ENCODE measurements at regions not wholly inside any gene's neighbourhood (a gene's known extent, or its start where the extent isn't known, plus 50 kb on each side); places are given as distances from the start of the nearest gene placed in this dataset.

- TF ChIP-seq POLR2A (IDR thresholded peaks at IDR 0.05; ENCODE audit: low read depth, low read length): no peak
- TF ChIP-seq TAF1 (IDR thresholded peaks at IDR 0.05; ENCODE audit: low read depth, low read length): no peak
- no peak for TF ChIP-seq POLR2AphosphoS5 (IDR thresholded peaks at IDR 0.05; ENCODE audit: low read depth, low read length)
- no peak for TF ChIP-seq SPI1 (IDR thresholded peaks at IDR 0.05; ENCODE audit: low read depth, low read length)
Observed at GRCh38 chr16:80407265-80407987, 133.4 kb upstream of the DYNLRB2 start.
